Stimulated activated naive CD8-positive, alpha-beta T cell treated with anti-CD3 and anti-CD28 coated beads, Interleukin-15, Interleukin-2, amounts not matched to agents 100 U/mL and 50 U/mL, for 24 hours (primary cell): ENCODE measurements at regions not wholly inside any gene's neighbourhood (a gene's known extent, or its start where the extent isn't known, plus 50 kb on each side); places are given as distances from the start of the nearest gene placed in this dataset.

Source experiments
- ATAC-seq: fragments of 150-1000 bp; cut with Tn5 transposase; one replicate; pipeline ENCODE4 v1.10.0; 2021
- DNase-seq: peaks from one replicate; pipeline ENCODE4 v3.0.0; 2021

- no peak for ATAC-seq
- no peak for DNase-seq
These were observed 77.1 kb upstream of the FRMD1 start for GRCh38 chr6:168155821-168156741.

DNA sequence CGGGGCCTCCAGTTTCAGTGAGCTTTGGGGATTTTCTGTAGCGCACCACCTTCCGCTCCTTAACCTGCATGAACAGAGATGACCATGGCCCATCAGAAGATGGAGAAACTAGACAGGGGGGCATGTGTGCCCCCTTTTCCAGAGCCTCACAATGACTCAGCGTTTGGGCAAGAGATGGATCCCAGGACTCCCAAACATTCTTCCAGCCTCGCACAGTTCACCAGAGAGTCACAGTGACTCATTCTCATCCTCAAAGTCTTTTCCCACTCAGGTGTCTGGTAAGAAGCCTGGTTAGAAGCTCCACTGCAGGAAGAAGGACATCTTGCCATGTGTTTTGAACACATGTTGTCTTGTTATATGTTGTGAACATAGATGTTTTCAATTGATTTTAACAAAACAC lies 76.2 kb upstream of the FRMD1 start:
- ATAC-seq: no peak
- no peak for DNase-seq

DNA sequence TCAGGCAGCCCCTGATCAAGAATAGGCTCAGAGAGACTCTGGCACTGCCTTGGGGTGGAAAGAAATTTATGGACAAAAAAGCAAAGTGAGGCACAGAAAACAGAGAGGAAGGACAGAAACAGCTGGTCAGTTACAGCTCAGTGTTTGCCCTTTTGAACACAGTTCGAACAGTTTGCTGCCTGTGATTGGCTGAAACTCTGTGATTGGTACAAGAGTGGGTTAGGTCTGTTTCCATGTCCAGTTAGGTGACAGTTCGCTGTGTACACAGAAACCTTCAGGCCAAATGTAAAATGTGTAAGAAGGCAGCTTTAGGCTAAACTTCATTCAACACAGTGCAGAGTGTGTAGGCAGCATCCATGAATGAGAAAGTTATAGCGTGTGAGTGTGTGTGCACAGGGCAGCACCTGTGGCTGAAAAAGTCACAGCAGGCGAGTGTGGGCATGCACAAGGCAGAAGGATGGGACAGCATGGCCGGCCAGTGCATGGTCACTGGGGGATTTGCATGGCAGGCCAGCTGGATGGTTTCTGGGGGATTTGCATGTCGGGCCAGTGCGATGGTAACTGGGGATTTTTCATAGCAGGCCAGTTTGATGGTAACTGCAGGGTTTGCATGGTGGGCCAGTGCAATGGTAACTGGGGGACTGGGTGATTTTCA lies 75.4 kb upstream of the FRMD1 start:
- DNase-seq (no peak), ATAC-seq (no peak)

- DNase-seq: no peak
- ATAC-seq: no peak
These were observed 74.5 kb upstream of the FRMD1 start for GRCh38 chr6:168153553-168153952.

- DNase-seq (no peak), ATAC-seq (no peak)
These were observed 74.0 kb upstream of the FRMD1 start for GRCh38 chr6:168152980-168153379.

DNA sequence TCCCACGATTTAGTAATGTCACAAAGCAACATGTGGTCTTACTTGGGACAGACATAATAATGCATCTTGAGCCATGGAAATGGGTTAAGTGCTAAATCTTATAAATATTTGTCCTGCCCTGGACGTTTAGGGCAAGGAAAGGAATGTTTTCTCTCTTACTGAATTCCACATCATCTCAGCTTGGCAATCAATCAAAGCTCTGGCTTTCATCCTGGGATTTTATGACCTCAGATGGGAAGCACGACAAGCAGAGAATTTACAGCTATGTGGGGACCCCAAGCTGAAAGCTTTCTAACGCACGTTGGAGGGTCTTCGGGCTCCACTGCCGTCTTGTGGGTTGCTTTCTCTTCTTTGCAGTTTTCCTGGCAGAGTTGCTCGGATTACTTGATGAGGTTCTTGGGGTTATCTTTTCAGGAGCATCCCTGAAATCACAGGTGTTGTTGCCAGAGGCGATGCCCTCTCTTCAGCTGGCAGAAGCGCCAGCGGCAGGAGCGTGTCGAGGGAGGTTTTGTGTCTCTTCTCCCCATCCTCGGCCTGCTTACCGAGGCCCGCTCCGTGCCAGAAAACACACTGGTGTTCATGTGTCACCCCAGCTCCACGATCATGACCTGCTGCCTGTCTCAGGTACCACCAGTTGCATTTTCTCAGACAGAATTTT lies 73.4 kb upstream of the FRMD1 start:
- DNase-seq (no peak), ATAC-seq (no peak)

GRCh38 chr6:168150551-168151320 lies 71.7 kb upstream of the FRMD1 start:
- no peak for DNase-seq

DNA sequence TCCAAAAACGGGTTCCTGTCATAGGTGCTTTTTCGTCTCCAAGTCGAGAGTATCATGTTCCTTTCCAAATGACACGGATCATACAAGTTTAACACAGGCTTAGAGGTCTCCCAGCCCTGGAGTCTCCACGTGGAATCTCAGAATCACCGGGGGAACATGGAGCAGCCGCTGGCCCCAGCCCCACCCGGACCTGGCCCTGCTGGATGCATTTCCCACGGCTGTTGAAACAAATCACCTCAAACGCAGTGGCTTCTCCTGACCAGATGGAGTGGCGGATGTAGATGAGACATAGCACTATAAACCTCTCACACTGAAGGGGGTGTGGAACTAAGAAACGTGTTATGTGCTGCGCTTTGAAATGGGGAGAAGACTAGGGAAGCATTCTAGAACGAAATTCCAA lies 70.0 kb upstream of the FRMD1 start:
- no peak for DNase-seq
- no peak for ATAC-seq

More at GRCh38 chr6:168150551-168151320, 71.7 kb upstream of the FRMD1 start:
- ATAC-seq: no peak

DNA sequence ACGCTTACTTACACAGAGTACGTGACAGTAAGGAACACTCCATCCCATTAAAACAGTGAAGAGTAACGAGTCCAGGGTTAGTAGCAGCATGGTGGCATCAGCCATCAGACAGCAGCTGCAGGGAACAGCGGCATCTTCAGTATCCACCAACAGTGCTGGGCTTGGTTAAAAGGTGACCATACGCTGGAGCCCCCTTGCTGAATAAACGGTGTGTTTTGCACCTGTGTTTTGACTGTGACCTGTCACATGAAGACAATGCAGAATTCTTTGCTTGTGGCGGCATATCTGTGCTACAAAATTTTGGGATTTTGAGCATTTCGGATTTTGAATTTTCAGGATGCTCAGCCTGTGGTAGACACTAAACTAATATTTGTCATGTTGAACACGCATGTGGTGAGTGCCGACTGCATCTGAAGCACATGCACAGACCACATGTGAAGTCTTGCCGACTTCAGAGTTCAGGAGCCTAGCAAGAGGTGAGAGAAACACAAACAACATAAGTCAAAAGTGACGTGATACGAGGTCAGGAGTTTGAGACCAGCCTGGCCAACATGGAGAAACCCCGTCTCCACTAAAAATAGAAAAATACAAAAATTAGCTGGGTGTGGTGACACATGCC lies 69.3 kb upstream of the FRMD1 start:
- ATAC-seq (no peak), DNase-seq (no peak)

- ATAC-seq: no peak
- no peak for DNase-seq
These were observed 68.3 kb upstream of the FRMD1 start for GRCh38 chr6:168147205-168147738.

GRCh38 chr6:168145747-168146596 lies 67.0 kb upstream of the FRMD1 start:
- ATAC-seq (no peak), DNase-seq (no peak)

GRCh38 chr6:168139121-168139520 lies 60.1 kb upstream of the FRMD1 start:
- DNase-seq (no peak), ATAC-seq (no peak)

DNA sequence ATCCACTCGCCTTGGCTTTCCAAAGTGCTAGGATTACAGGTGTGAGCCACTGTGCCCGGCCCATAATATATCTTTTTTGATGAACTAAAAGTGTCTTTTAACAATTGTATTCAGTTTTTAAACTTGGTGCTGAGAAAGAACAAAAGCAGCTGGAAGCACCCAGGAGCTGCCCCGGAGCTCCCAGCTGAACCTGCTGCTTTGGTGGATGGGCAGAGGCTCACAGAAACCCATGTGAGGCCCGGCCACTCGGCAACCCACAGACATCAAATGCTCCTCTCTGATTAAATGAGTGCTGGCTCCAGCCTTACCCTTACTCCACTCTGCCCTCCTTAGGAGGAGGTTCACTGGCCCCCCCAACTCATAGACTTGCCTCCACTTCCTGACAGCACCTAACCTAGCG lies 59.4 kb upstream of the FRMD1 start:
- no peak for ATAC-seq
- DNase-seq: no peak

GRCh38 chr6:168137024-168137423 lies 58.0 kb upstream of the FRMD1 start:
- DNase-seq: no peak
- ATAC-seq: no peak

- ATAC-seq (no peak), DNase-seq (no peak)
These were observed 57.6 kb upstream of the FRMD1 start for GRCh38 chr6:168136622-168137021.

DNA sequence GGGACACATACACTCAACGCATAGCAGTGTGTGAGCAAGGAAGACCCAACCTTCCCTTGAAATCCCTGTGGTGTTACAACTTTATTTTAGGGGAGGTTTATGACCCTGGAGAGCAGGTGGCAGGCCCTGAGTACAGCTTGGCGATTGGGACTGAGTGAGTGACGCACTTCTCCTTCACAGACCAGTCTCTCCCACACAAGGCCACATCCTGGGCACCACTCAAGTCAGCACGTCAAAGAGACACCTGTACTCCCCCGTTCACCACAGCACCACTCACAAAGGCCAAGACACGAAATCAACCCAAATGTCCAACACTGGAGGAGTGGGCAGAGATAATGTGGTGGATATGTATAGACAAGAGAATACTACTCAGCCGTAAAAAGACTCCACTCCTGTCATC lies 57.0 kb upstream of the FRMD1 start:
- ATAC-seq: no peak

GRCh38 chr6:168134560-168135201 lies 55.7 kb upstream of the FRMD1 start:
- ATAC-seq (no peak), DNase-seq (no peak)

More for the DNA sequence above, 57.0 kb upstream of the FRMD1 start:
- DNase-seq: no peak

DNA sequence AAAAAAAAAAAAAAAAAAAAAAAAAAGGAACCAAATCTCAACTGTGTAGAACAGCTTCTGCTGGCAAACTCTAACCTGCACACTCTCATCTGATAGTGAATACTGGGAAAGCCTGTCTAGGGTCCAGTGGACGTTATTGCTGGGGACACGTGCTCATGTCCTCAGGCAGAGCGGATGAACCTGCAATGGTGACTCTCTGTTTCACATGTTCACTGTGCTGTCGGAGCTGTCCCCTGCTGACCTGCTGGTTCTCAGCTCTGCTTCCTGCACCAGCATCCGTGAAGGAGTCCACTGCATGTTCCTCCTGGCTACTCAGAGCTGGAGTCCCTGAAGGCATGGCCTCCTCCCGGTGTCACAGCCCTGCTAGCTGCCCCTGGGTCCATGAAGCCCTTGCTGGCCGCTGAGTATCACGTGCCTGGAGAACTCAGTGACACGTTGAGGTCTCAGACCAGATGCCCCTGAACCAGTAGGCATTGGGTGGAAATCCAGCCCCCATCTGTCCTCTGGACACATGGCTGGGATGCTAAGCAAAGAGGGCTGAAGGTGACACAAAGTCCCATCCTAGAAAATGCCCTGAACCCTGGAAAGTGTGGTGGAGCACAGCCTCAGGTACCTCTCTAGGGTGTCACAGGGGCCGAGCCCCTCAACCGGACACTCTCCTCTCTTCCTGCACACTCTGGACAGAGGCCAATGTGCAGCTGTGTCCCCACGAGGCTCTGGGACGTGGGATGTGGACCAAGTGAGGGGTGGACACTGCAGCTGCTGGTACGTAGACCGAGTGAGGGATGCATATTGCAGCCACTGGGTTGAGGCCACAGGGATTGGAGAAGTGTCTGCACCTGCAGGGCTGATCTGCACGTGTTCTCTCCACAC lies 54.9 kb upstream of the FRMD1 start:
- ATAC-seq (no peak), DNase-seq (no peak)

GRCh38 chr6:168133168-168133561 lies 54.2 kb upstream of the FRMD1 start:
- ATAC-seq (no peak), DNase-seq (no peak)
